ENCODE measurements at regions not wholly inside any gene's neighbourhood (a gene's known extent, or its start where the extent isn't known, plus 50 kb on each side); places are given as distances from the start of the nearest gene placed in this dataset.

GRCh38 chr16:64144617-64145016, 977.2 kb downstream of the CDH11 start:
- H3K27ac ChIP-seq = no peak overlapping the region
- WGBS, 2 donors = 65 to 83% methylated on average over 2 of the region's 2 CpGs
- no peak overlapping the region for H3K4me3 ChIP-seq (replicated peaks in 1 of 3)
- no peaks in the 10 kb centered on the region for H3K9me3 ChIP-seq
- H3K4me1 ChIP-seq = no peaks in the 10 kb centered on the region
- TF ChIP-seq CTCF (IDR thresholded peaks at IDR 0.05) = no peak
- TF ChIP-seq POLR2A (IDR thresholded peaks at IDR 0.05) = no peak
- no peaks in the 10 kb centered on the region for H3K27me3 ChIP-seq
- no peak for DNase-seq
- intact Hi-C loops (cut with DNase I) = no loop called here
- H3K36me3 ChIP-seq = no peaks in the 10 kb centered on the region

- WGBS, 2 donors = 93 to 94% methylated on average over 2 of the region's 2 CpGs
- intact Hi-C loops (cut with DNase I) = no loop called here
- Histone ChIP-seq H3K27me3 (no peaks in the 10 kb centered on the region), H3K9me3 (no peaks in the 10 kb centered on the region), H3K4me1 (no peaks in the 10 kb centered on the region), H3K36me3 (no peaks in the 10 kb centered on the region), H3K27ac (no peak overlapping the region), H3K4me3 (replicated peaks in 1 of 3) (no peak overlapping the region)
- TF ChIP-seq POLR2A (IDR thresholded peaks at IDR 0.05) (no peak), CTCF (IDR thresholded peaks at IDR 0.05) (no peak)
- no peak for DNase-seq
Observed at GRCh38 chr16:64138621-64139020, 983.2 kb downstream of the CDH11 start.

- Histone ChIP-seq H3K4me1 (no peaks in the 10 kb centered on the region), H3K4me3 (replicated peaks in 1 of 3) (no peak overlapping the region), H3K27ac (no peak overlapping the region), H3K36me3 (no peaks in the 10 kb centered on the region), H3K27me3 (no peaks in the 10 kb centered on the region), H3K9me3 (no peaks in the 10 kb centered on the region)
- intact Hi-C loops (cut with DNase I) = no loop called here
- WGBS, 2 donors = 93% methylated on average over 8 of the region's 8 CpGs
- TF ChIP-seq CTCF (IDR thresholded peaks at IDR 0.05) (no peak), POLR2A (IDR thresholded peaks at IDR 0.05) (no peak)
- DNase-seq = no peak
Observed at GRCh38 chr16:64138006-64138405, 983.9 kb downstream of the CDH11 start.

GRCh38 chr16:64136743-64137142, 985.1 kb downstream of the CDH11 start:
- intact Hi-C loops (cut with DNase I) = no loop called here
- WGBS, 2 donors = 82 to 89% methylated on average over 3 of the region's 3 CpGs
- H3K36me3 ChIP-seq = no peaks in the 10 kb centered on the region

GRCh38 chr16:64136314-64136713, 985.5 kb downstream of the CDH11 start:
- Histone ChIP-seq H3K27ac (no peak overlapping the region), H3K4me1 (no peaks in the 10 kb centered on the region), H3K27me3 (no peaks in the 10 kb centered on the region), H3K9me3 (no peaks in the 10 kb centered on the region), H3K4me3 (replicated peaks in 1 of 3) (no peak overlapping the region), H3K36me3 (no peaks in the 10 kb centered on the region)
- WGBS, 2 donors = 98 to 100% methylated on average over 1 of the region's 1 CpG
- intact Hi-C loops (cut with DNase I) = no loop called here
- TF ChIP-seq CTCF (IDR thresholded peaks at IDR 0.05) (no peak), POLR2A (IDR thresholded peaks at IDR 0.05) (no peak)
- no peak for DNase-seq

More at GRCh38 chr16:64136743-64137142, 985.1 kb downstream of the CDH11 start:
- H3K27me3 ChIP-seq = no peaks in the 10 kb centered on the region
- no peak for DNase-seq
- no peaks in the 10 kb centered on the region for H3K9me3 ChIP-seq
- H3K4me1 ChIP-seq = no peaks in the 10 kb centered on the region
- no peak overlapping the region for H3K27ac ChIP-seq
- TF ChIP-seq POLR2A (IDR thresholded peaks at IDR 0.05) = no peak
- no peak overlapping the region for H3K4me3 ChIP-seq (replicated peaks in 1 of 3)

- H3K27me3 ChIP-seq = no peaks in the 10 kb centered on the region
- intact Hi-C loops (cut with DNase I) = no loop called here
Observed at GRCh38 chr16:64133366-64133765, 988.5 kb downstream of the CDH11 start.

More at GRCh38 chr16:64133366-64133765, 988.5 kb downstream of the CDH11 start:
- TF ChIP-seq CTCF (IDR thresholded peaks at IDR 0.05) (no peak), POLR2A (IDR thresholded peaks at IDR 0.05) (no peak)
- DNase-seq = no peak
- H3K4me1 ChIP-seq = no peaks in the 10 kb centered on the region
- H3K36me3 ChIP-seq = no peaks in the 10 kb centered on the region
- no peak overlapping the region for H3K4me3 ChIP-seq (replicated peaks in 1 of 3)
- no peak overlapping the region for H3K27ac ChIP-seq
- no peaks in the 10 kb centered on the region for H3K9me3 ChIP-seq
- WGBS, 2 donors = 54 to 56% methylated on average over 2 of the region's 2 CpGs

All from thyroid gland (tissue), 4 donors.